ENCODE measurements at regions not wholly inside any gene's neighbourhood (a gene's known extent, or its start where the extent isn't known, plus 50 kb on each side); places are given as distances from the start of the nearest gene placed in this dataset.

DNA sequence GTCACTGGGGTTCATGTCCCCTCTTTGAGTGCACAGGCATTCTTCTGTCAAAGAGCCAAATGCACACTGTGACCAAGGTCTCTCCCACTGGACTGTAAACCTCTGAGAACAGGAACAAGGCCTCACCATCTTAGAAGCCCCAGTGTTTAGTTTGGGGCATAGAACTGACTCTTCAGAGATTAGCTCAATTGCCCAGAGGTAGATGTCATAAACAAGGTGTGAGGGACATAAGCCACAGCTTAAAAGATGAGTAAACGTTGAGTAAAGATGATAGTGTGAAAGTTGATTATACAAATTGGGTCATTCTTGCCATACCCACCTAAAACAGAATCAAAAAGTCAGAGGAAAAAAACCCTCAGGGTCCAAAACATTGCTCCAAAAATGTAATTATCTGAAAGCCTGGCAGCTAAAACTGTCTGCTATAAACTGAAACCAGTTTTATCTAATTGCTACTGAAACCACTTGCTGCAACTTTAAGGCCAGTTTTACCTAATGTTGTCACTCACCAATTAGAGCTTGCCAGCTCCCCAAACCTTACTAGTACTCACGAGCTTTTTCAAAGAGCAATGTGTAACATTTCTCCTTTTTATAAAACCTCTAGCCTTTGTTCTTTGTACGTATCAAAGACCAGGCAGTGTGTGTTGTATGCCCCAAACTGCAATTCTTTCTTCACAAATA lies 415.2 kb downstream of the RAP2B start:
- H3K36me3 ChIP-seq (ENCODE audit: control insufficient read depth in 2 of 3, insufficient read depth in 3 of 3, low read length in 3 of 3): no peaks in the 10 kb centered on the region
- POLR2A ChIA-PET: no interaction called here
- intact Hi-C loops (cut with micrococcal nuclease): no loop called here
- no peak overlapping the region for H3K4me3 ChIP-seq (ENCODE audit: low read length)
- Mint-ChIP-seq H3K9me3 (no peaks in the 10 kb centered on the region), H3K27ac (no peak overlapping the region), H3K4me3 (no peak overlapping the region), H3K36me3 (no peaks in the 10 kb centered on the region), H3K4me1 (peaks cover 0 to 4% (median 0%) of the 10 kb centered on the region in 7 donors), H3K27me3 (no peaks in the 10 kb centered on the region)
- no peaks in the 10 kb centered on the region for H3K4me1 ChIP-seq (ENCODE audit: control insufficient read depth in 2 of 2, insufficient read depth in 2 of 2, low read length in 2 of 2)
- ATAC-seq: no peak
- no peaks in the 10 kb centered on the region for H3K27me3 ChIP-seq (ENCODE audit: control insufficient read depth in 2 of 2, insufficient read depth in 2 of 2, low read length in 2 of 2)
- CTCF ChIA-PET: no interaction called here
- H3K9me3 ChIP-seq (ENCODE audit: control insufficient read depth in 2 of 3, low read length in 3 of 3): no peaks in the 10 kb centered on the region
- DNase-seq: no peak
- H3K27ac ChIP-seq (ENCODE audit: low read depth, low read length): no peak overlapping the region

DNA sequence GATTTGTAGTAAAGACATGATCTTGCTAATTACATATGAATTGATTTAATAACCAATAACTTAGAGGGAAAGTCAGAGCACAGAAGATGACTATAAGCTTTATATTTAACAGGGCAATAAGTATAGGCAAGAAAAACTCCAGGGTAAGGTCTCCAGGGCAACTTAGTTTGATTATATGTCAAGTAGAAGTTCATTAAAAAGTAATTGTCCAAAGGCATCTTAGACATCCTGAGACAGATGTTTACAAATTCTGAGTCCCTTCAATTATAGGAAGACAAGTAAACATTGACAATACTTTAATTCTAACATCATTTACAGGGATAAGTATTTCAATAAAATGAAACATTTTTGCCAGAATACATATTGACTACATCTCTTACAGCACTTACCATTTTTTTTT lies 416.0 kb downstream of the RAP2B start:
- no peak for ATAC-seq
- no peaks in the 10 kb centered on the region for H3K4me1 ChIP-seq (ENCODE audit: control insufficient read depth in 2 of 2, insufficient read depth in 2 of 2, low read length in 2 of 2)
- Mint-ChIP-seq H3K4me1 (peaks cover 0 to 4% (median 0%) of the 10 kb centered on the region in 7 donors), H3K27ac (no peak overlapping the region), H3K36me3 (no peaks in the 10 kb centered on the region), H3K4me3 (no peak overlapping the region), H3K9me3 (peaks cover 0 to 4% (median 0%) of the 10 kb centered on the region in 11 donors), H3K27me3 (no peaks in the 10 kb centered on the region)
- H3K9me3 ChIP-seq (ENCODE audit: control insufficient read depth in 2 of 3, low read length in 3 of 3): no peaks in the 10 kb centered on the region
- no peak overlapping the region for H3K27ac ChIP-seq (ENCODE audit: low read depth, low read length)
- H3K27me3 ChIP-seq (ENCODE audit: control insufficient read depth in 2 of 2, insufficient read depth in 2 of 2, low read length in 2 of 2): no peaks in the 10 kb centered on the region
- H3K4me3 ChIP-seq (ENCODE audit: low read length): no peak overlapping the region
- intact Hi-C loops (cut with micrococcal nuclease): no loop called here
- CTCF ChIA-PET: no interaction called here
- no peak for DNase-seq
- POLR2A ChIA-PET: no interaction called here
- H3K36me3 ChIP-seq (ENCODE audit: control insufficient read depth in 2 of 3, insufficient read depth in 3 of 3, low read length in 3 of 3): no peaks in the 10 kb centered on the region

GRCh38 chr3:153590051-153590450 lies 428.0 kb downstream of the RAP2B start:
- H3K4me3 ChIP-seq (ENCODE audit: low read length): no peak overlapping the region
- DNase-seq (no peak), ATAC-seq (no peak)
- no peaks in the 10 kb centered on the region for H3K9me3 ChIP-seq (ENCODE audit: control insufficient read depth in 2 of 3, low read length in 3 of 3)
- no peaks in the 10 kb centered on the region for H3K27me3 ChIP-seq (ENCODE audit: control insufficient read depth in 2 of 2, insufficient read depth in 2 of 2, low read length in 2 of 2)
- Mint-ChIP-seq H3K27me3 (no peaks in the 10 kb centered on the region), H3K4me1 (peaks cover 0 to 15% (median 6%) of the 10 kb centered on the region in 7 donors), H3K4me3 (no peak overlapping the region), H3K9me3 (peaks cover 0 to 9% (median 4%) of the 10 kb centered on the region in 11 donors), H3K27ac (no peak overlapping the region), H3K36me3 (peaks cover 0 to 5% (median 0%) of the 10 kb centered on the region in 5 donors)
- no peaks in the 10 kb centered on the region for H3K4me1 ChIP-seq (ENCODE audit: control insufficient read depth in 2 of 2, insufficient read depth in 2 of 2, low read length in 2 of 2)
- intact Hi-C loops (cut with micrococcal nuclease): no loop called here
- ChIA-PET POLR2A (no interaction called here), CTCF (no interaction called here)
- no peak overlapping the region for H3K27ac ChIP-seq (ENCODE audit: low read depth, low read length)
- no peaks in the 10 kb centered on the region for H3K36me3 ChIP-seq (ENCODE audit: control insufficient read depth in 2 of 3, insufficient read depth in 3 of 3, low read length in 3 of 3)

- Mint-ChIP-seq H3K36me3 (no peaks in the 10 kb centered on the region), H3K27me3 (no peaks in the 10 kb centered on the region), H3K4me3 (no peak overlapping the region), H3K4me1 (peaks cover 0 to 15% (median 6%) of the 10 kb centered on the region in 7 donors), H3K9me3 (peaks cover 0 to 4% (median 0%) of the 10 kb centered on the region in 11 donors), H3K27ac (no peak overlapping the region)
- H3K4me1 ChIP-seq (ENCODE audit: control insufficient read depth in 2 of 2, insufficient read depth in 2 of 2, low read length in 2 of 2): no peaks in the 10 kb centered on the region
- H3K27ac ChIP-seq (ENCODE audit: low read depth, low read length): no peak overlapping the region
- H3K27me3 ChIP-seq (ENCODE audit: control insufficient read depth in 2 of 2, insufficient read depth in 2 of 2, low read length in 2 of 2): no peaks in the 10 kb centered on the region
- DNase-seq (no peak), ATAC-seq (peak; percentile 38)
- H3K9me3 ChIP-seq (ENCODE audit: control insufficient read depth in 2 of 3, low read length in 3 of 3): no peaks in the 10 kb centered on the region
- CTCF ChIA-PET: interaction anchor here (0.7 kb wide), 2 partner anchors 185 to 419 kb away, joined by 3 to 4 read pairs; no protein-coding TSS in a partner anchor
- no peaks in the 10 kb centered on the region for H3K36me3 ChIP-seq (ENCODE audit: control insufficient read depth in 2 of 3, insufficient read depth in 3 of 3, low read length in 3 of 3)
- POLR2A ChIA-PET: no interaction called here
- intact Hi-C loops (cut with micrococcal nuclease): no loop called here
- no peak overlapping the region for H3K4me3 ChIP-seq (ENCODE audit: low read length)
Measured at GRCh38 chr3:153591561-153592245, 429.7 kb downstream of the RAP2B start.

DNA sequence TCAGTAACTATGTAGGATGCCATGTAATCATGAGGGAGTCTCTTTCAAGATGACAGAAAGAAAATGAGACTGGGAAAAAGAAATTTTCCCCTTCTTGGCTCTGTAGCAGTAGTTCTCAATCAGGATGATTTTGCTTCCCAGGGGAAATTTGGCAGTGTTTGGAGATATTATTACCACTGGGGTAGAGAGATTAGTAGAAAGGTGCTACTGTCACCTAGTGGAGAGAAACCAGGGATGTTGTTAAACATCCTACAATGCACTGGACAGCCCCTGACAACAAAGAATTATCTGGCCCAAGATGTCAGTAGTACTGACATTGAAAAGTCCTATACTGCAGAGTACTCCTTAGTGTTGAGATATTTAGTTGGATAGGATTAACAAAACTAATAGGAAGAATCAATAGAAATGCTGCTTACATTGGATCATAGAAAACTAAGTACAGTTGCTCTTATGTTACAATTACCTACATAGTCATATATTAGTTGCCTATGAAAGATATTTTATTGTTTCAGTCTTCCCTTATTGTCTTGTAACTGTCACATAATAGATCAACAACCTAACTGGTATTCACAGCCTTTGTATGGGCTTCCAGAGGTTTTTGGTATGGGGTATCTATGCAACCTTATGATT lies 433.3 kb downstream of the RAP2B start:
- Mint-ChIP-seq H3K9me3 (peaks cover 0 to 2% (median 0%) of the 10 kb centered on the region in 11 donors), H3K4me3 (no peak overlapping the region), H3K27ac (no peak overlapping the region), H3K36me3 (no peaks in the 10 kb centered on the region), H3K27me3 (no peaks in the 10 kb centered on the region), H3K4me1 (peaks cover 0 to 15% (median 6%) of the 10 kb centered on the region in 7 donors)
- intact Hi-C loops (cut with micrococcal nuclease): loop anchor here (1.0 to 5.0 kb wide), 9 partner anchors 151 to 569 kb away; partner anchors contain the start of gene RAP2B (in 1 of the 2)
- no peak overlapping the region for H3K4me3 ChIP-seq (ENCODE audit: low read length)
- no peaks in the 10 kb centered on the region for H3K4me1 ChIP-seq (ENCODE audit: control insufficient read depth in 2 of 2, insufficient read depth in 2 of 2, low read length in 2 of 2)
- DNase-seq: peak in 5 of 9 donors; percentile 1 to 25 (median 11)
- ChIA-PET POLR2A (interaction anchor here (0.6 kb wide), 1 partner anchor 381 kb away, joined by 3 read pairs; no protein-coding TSS in a partner anchor), CTCF (interaction anchor here (0.7 to 1.6 kb wide), 6 partner anchors 26 to 550 kb away, joined by 3 to 5 read pairs (median 3); no protein-coding TSS in a partner anchor)
- no peaks in the 10 kb centered on the region for H3K9me3 ChIP-seq (ENCODE audit: control insufficient read depth in 2 of 3, low read length in 3 of 3)
- H3K27ac ChIP-seq (ENCODE audit: low read depth, low read length): no peak overlapping the region
- ATAC-seq: peak; percentile 45
- H3K27me3 ChIP-seq (ENCODE audit: control insufficient read depth in 2 of 2, insufficient read depth in 2 of 2, low read length in 2 of 2): no peaks in the 10 kb centered on the region
- H3K36me3 ChIP-seq (ENCODE audit: control insufficient read depth in 2 of 3, insufficient read depth in 3 of 3, low read length in 3 of 3): no peaks in the 10 kb centered on the region

- Histone ChIP-seq H3K9me3 (ENCODE audit: control insufficient read depth in 2 of 3, low read length in 3 of 3) (no peaks in the 10 kb centered on the region), H3K4me1 (ENCODE audit: control insufficient read depth in 2 of 2, insufficient read depth in 2 of 2, low read length in 2 of 2) (no peaks in the 10 kb centered on the region), H3K27ac (ENCODE audit: low read depth, low read length) (no peak overlapping the region), H3K36me3 (ENCODE audit: control insufficient read depth in 2 of 3, insufficient read depth in 3 of 3, low read length in 3 of 3) (no peaks in the 10 kb centered on the region), H3K4me3 (ENCODE audit: low read length) (no peak overlapping the region), H3K27me3 (ENCODE audit: control insufficient read depth in 2 of 2, insufficient read depth in 2 of 2, low read length in 2 of 2) (no peaks in the 10 kb centered on the region)
- CTCF ChIA-PET: no interaction called here
- Mint-ChIP-seq H3K9me3 (peaks cover 0 to 2% (median 0%) of the 10 kb centered on the region in 11 donors), H3K27ac (no peak overlapping the region), H3K4me1 (peaks cover 2 to 16% (median 10%) of the 10 kb centered on the region in 7 donors), H3K27me3 (no peaks in the 10 kb centered on the region), H3K36me3 (no peaks in the 10 kb centered on the region), H3K4me3 (no peak overlapping the region)
- intact Hi-C loops (cut with micrococcal nuclease): loop anchor here in 1 of 2 donors (5.0 kb wide), 1 partner anchor 309 kb away; no protein-coding TSS in a partner anchor
- DNase-seq: no peak
- no peak for ATAC-seq
- POLR2A ChIA-PET: no interaction called here
Measured at GRCh38 chr3:153596401-153596800, 434.4 kb downstream of the RAP2B start.
